Sigmoid colon (tissue), 6 donors: ENCODE measurements at regions not wholly inside any gene's neighbourhood (a gene's known extent, or its start where the extent isn't known, plus 50 kb on each side); places are given as distances from the start of the nearest gene placed in this dataset.

Experiments used
- DNase-seq: peaks from one replicate; pipeline ENCODE4 v3.0.0-alpha.2; 2019
- H3K27ac ChIP-seq, 4 donors: fragments of 200-600 bp; sonication (generic); one replicate each; pipeline ENCODE4 v1.5.1; 2016 to 2019; ENCODE audit warnings: mild to moderate bottlenecking in 1 of 4
- H3K27me3 ChIP-seq, 3 donors: fragments of 200-600 bp; sonication (generic); one replicate each; pipeline ENCODE4 v1.5.1; 2019; ENCODE audit warnings: mild to moderate bottlenecking in 1 of 3
- H3K36me3 ChIP-seq, 4 donors: fragments of 200-600 bp; sonication (generic); one replicate each; pipeline ENCODE4 v1.5.1; 2016 to 2019
- H3K4me1 ChIP-seq, 4 donors: fragments of 200-600 bp; sonication (generic); one replicate each; pipeline ENCODE4 v1.5.1; 2017 to 2019
- H3K4me3 ChIP-seq, 4 donors: fragments of 200-600 bp; sonication (generic); one replicate each; pipeline ENCODE4 v1.5.1; 2017 to 2019; ENCODE audit warnings: mild to moderate bottlenecking in 2 of 4, moderate library complexity in 1 of 4
- H3K9me3 ChIP-seq, 4 donors: fragments of 200-600 bp in 3 of 4; sonication (generic) in 3 of 4; one replicate each; pipeline versions ENCODE4 v1.5.1 to v1.6.1; 2013 to 2019
- EP300 ChIP-seq, 4 donors: sonication (generic); formaldehyde crosslinking; IDR thresholded peaks; one replicate each; pipeline ENCODE4 v1.6.1; 2017; ENCODE audit warnings: antibody characterized with exemption in 4 of 4
- POLR2A ChIP-seq, 2 donors: fragments of 450-650 bp; IDR thresholded peaks; one replicate each; pipeline ENCODE4 v1.6.1; 2016; ENCODE audit warnings: antibody characterized with exemption in 2 of 2, mild to moderate bottlenecking in 2 of 2, moderate library complexity in 2 of 2
- POLR2AphosphoS5 ChIP-seq, 4 donors: sonication (generic); formaldehyde crosslinking; IDR thresholded peaks; one replicate each; pipeline ENCODE4 v1.6.1; 2017; ENCODE audit warnings: antibody characterized with exemption in 4 of 4
- WGBS, 2 donors: extraction: QIAGEN DNeasy Blood & Tissue Kit; methylation state at CpG; one replicate each; pipeline ENCODE4 v1.1.7; 2013; 5-methylcytosine and 5-hydroxymethylcytosine counted together
- intact Hi-C: fragments of 100-400 bp; cut with DNase I; formaldehyde crosslinking; loops from one replicate; pipeline ENCODE4 v1.15.1; 2023
- TF ChIP-seq, protein P1 (sequence below), 4 experiments: fragments of 450-650 bp in 3 of 4; fragments of 200-600 bp in 1 of 4; IDR thresholded peaks; one replicate each; pipeline ENCODE4 v1.5.1; 2016 to 2019; ENCODE audit warnings: antibody characterized with exemption in 4 of 4, mild to moderate bottlenecking in 3 of 4, moderate library complexity in 2 of 4
- donor health status: healthy with polysubstance abuse.
- donor health status: healthy.

DNA sequence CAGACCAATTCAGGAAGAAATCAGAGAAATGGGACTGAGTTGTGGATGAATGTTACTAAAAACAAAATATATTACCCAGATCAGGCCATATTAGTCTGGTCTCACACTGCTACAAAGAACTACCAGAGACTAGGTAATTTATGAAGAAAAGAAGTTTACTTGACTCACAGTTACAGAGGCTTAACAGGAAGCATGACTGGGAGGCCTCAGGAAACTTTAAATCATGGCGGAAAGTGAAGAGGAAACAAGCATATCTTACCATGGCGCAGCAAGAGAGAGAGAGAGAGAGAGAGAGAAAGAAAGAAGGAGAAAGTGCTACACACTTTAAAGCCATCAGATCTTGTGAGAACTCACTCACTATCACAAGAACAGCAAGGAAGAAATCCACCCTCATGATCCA, 636.8 kb upstream of the GRM3 start:
- 68 to 81% methylated on average over 2 of the region's 2 CpGs for WGBS, 2 donors
- TF ChIP-seq EP300 (IDR thresholded peaks at IDR 0.05) (no peak), POLR2AphosphoS5 (IDR thresholded peaks at IDR 0.05) (no peak), POLR2A (IDR thresholded peaks at IDR 0.05) (no peak)
- TF ChIP-seq, protein P1, sequence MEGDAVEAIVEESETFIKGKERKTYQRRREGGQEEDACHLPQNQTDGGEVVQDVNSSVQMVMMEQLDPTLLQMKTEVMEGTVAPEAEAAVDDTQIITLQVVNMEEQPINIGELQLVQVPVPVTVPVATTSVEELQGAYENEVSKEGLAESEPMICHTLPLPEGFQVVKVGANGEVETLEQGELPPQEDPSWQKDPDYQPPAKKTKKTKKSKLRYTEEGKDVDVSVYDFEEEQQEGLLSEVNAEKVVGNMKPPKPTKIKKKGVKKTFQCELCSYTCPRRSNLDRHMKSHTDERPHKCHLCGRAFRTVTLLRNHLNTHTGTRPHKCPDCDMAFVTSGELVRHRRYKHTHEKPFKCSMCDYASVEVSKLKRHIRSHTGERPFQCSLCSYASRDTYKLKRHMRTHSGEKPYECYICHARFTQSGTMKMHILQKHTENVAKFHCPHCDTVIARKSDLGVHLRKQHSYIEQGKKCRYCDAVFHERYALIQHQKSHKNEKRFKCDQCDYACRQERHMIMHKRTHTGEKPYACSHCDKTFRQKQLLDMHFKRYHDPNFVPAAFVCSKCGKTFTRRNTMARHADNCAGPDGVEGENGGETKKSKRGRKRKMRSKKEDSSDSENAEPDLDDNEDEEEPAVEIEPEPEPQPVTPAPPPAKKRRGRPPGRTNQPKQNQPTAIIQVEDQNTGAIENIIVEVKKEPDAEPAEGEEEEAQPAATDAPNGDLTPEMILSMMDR (IDR thresholded peaks at IDR 0.05) = no peak

DNA sequence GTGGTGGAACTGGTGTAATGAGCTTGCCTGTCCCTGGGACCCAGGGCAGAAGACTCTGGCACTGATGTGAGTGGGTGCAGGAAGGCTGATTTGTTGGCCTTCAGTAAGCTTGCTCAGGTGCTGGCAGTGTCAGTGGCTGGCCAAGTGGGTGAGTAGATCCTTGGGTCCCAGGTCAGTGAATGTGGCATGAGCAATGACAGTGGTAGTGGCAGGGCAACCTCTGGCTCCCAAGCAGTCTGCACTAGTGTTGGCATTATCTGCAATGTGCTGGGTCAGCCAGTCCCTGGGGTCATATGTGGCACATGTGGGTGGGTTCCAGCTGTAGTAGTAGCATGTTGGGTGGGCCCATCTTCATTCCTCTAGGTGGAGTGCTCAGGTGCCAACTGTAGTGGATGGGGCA, 640.9 kb upstream of the GRM3 start:
- Histone ChIP-seq H3K9me3 (peaks cover 0 to 8% (median 3%) of the 10 kb centered on the region in 4 donors), H3K27ac (no peak overlapping the region), H3K36me3 (no peaks in the 10 kb centered on the region), H3K4me1 (no peaks in the 10 kb centered on the region), H3K27me3 (no peaks in the 10 kb centered on the region), H3K4me3 (no peak overlapping the region)
- DNase-seq = peak; percentile 52
- TF ChIP-seq POLR2AphosphoS5 (IDR thresholded peaks at IDR 0.05) (no peak), POLR2A (IDR thresholded peaks at IDR 0.05) (no peak), EP300 (IDR thresholded peaks at IDR 0.05) (no peak)
- TF ChIP-seq, protein P1 (IDR thresholded peaks at IDR 0.05) = no peak
- intact Hi-C loops = no loop called here

More for the DNA sequence above, 636.8 kb upstream of the GRM3 start:
- Histone ChIP-seq H3K27ac (no peak overlapping the region), H3K27me3 (no peaks in the 10 kb centered on the region), H3K9me3 (peaks cover 0 to 6% (median 2%) of the 10 kb centered on the region in 4 donors), H3K4me3 (no peak overlapping the region), H3K4me1 (no peaks in the 10 kb centered on the region), H3K36me3 (no peaks in the 10 kb centered on the region)
- no peak for DNase-seq
- intact Hi-C loops = no loop called here

DNA sequence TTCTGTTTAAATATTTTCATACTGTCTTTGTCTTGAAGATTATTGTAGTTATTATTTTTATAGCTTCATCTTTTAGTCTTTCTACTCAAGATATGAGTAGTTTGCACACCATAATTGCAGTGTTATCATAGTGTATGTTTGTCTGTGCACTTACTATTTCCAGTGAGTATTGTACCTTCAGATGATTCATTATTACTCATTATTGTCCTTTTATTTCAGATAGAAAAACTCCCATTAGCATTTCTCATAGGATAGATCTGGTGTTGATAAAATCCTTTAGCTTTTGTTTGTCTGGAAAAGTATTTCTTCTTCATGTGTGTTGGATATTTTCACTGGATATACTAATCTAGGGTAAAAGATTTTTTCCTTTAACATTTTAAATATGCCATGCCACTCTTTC, 646.2 kb upstream of the GRM3 start:
- TF ChIP-seq POLR2AphosphoS5 (IDR thresholded peaks at IDR 0.05) = no peak
- TF ChIP-seq EP300 (IDR thresholded peaks at IDR 0.05) = no peak
- no peak for TF ChIP-seq POLR2A (IDR thresholded peaks at IDR 0.05)
- TF ChIP-seq, protein P1 (IDR thresholded peaks at IDR 0.05) = no peak
- Histone ChIP-seq H3K27me3 (no peaks in the 10 kb centered on the region), H3K4me3 (no peak overlapping the region), H3K36me3 (no peaks in the 10 kb centered on the region), H3K9me3 (peaks cover 0 to 7% (median 2%) of the 10 kb centered on the region in 4 donors), H3K4me1 (no peaks in the 10 kb centered on the region), H3K27ac (no peak overlapping the region)
- DNase-seq = no peak
- intact Hi-C loops = no loop called here

DNA sequence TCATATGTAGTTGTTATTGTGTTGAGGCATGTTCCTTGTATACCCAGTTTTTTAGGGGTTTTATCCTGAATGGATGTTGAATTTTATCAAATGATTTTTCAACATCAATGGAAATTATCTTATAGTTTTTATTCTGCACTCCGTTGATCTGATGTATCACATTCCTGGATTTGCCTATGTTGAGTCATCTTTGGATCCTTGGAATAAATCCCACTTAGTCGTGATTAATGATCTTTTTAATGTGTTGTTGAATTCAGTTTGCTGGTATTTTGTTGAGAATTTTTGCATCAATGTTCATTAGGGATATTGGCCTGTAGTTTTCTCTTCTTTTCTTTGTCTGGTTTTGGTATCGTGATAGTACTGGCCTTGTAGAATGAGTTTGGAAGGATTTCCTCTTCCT, 648.6 kb upstream of the GRM3 start:
- Histone ChIP-seq H3K4me3 (no peak overlapping the region), H3K4me1 (no peaks in the 10 kb centered on the region), H3K9me3 (no peaks in the 10 kb centered on the region), H3K36me3 (no peaks in the 10 kb centered on the region), H3K27me3 (no peaks in the 10 kb centered on the region), H3K27ac (no peak overlapping the region)
- TF ChIP-seq, protein P1 (IDR thresholded peaks at IDR 0.05) = no peak
- TF ChIP-seq POLR2AphosphoS5 (IDR thresholded peaks at IDR 0.05) (no peak), EP300 (IDR thresholded peaks at IDR 0.05) (no peak), POLR2A (IDR thresholded peaks at IDR 0.05) (no peak)
- WGBS, 2 donors = 82 to 84% methylated on average over 3 of the region's 3 CpGs
- DNase-seq = no peak
- intact Hi-C loops = no loop called here

DNA sequence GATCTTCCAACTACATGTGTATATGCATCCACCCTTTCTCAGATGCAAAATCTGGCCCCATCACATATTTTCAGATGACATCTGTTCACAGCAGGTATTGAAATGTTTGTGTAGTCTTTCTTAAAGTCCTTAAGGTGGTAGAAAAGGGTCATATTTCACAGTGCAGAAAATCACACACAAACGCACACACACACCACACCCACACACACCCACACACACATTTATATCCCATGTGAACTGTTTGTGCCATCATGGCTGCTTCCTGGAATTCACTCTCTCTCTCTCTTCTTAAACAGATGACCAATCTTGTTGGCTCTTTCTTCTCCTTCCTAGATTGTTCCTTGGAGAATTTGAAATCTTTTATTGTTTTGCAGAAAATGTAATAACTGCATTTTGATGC, 663.0 kb upstream of the GRM3 start:
- Histone ChIP-seq H3K4me1 (no peaks in the 10 kb centered on the region), H3K9me3 (no peaks in the 10 kb centered on the region), H3K27ac (no peak overlapping the region), H3K27me3 (no peaks in the 10 kb centered on the region), H3K4me3 (no peak overlapping the region), H3K36me3 (no peaks in the 10 kb centered on the region)
- intact Hi-C loops = no loop called here
- WGBS, 2 donors = 25 to 78% methylated on average over 1 of the region's 1 CpG
- no peak for DNase-seq
- TF ChIP-seq EP300 (IDR thresholded peaks at IDR 0.05) = no peak
